HuH-7 (cell line): ENCODE measurements at regions not wholly inside any gene's neighbourhood (a gene's known extent, or its start where the extent isn't known, plus 50 kb on each side); places are given as distances from the start of the nearest gene placed in this dataset.

Experiments used
- DNase-seq: peaks from one replicate; pipeline ENCODE4 v3.0.0; 2011; ENCODE audit warnings: low spot score

DNA sequence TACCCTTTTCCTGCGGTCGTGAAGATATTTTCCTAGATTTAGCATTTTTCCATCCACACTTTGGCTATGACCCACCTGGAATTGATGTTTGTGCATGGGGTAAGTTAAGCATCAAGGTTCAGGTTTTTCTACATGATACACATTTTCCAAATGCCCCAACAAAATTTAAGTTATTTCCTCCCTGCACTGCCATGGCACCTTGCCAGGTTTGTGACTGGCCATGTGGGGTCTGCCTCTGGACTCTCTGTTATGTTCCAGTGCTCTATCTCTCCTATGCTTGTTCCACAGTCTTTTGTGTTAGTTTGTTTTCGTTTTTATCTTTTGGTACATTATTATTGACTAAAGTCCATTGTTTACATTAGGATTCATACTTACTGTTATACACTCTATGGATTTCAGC lies 934.3 kb downstream of the TBC1D22A start:
- no peak for DNase-seq

- no peak for DNase-seq
Observed at GRCh38 chr22:47695176-47695575, 932.7 kb downstream of the TBC1D22A start.

GRCh38 chr22:47694536-47695130 lies 932.2 kb downstream of the TBC1D22A start:
- DNase-seq, result no peak

DNA sequence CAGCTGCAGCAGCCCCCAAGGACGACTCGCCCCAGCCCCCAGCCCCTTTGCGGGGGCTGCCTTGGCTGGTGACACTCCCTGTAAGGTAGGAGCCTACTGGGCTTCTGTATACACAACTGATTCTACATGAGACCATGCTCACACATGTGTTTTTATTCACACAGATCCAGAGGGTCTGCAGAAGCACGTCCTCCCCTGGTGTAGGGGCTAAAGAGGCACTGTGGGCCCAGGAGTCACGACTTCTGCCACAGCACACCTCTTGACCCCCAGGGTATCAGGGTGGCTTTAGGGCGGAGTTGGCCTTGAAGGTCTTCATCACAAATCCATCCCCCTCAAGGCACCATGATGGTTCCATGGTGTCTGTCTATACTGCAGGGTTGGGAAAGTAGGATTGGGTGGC lies 931.2 kb downstream of the TBC1D22A start:
- DNase-seq, result no peak

- no peak for DNase-seq
Observed at GRCh38 chr22:47692811-47693210, 930.4 kb downstream of the TBC1D22A start.

- DNase-seq, result no peak
Observed at GRCh38 chr22:47691152-47691895, 928.9 kb downstream of the TBC1D22A start.

GRCh38 chr22:47690586-47690985 lies 928.1 kb downstream of the TBC1D22A start:
- no peak for DNase-seq

- no peak for DNase-seq
Observed at GRCh38 chr22:47690166-47690565, 927.7 kb downstream of the TBC1D22A start.

DNA sequence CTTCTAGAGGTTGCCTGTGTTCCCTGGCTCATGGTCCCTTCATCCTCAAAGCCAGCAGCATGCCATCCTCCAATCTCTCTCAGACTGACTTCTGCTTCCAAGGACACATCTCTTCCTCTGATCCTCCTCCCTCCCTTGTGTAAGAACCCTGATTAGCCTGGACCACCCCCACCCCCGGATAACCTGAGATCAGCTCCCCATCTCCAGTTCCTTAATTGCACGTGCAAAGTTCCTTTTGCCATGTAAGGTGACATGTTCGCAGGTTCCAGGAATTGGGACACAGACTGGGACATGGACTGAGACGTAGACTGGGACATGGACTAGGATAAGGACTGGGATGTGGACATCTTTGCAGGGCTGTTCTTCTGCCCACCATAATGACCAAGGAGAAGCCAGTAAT lies 925.3 kb downstream of the TBC1D22A start:
- no peak for DNase-seq

GRCh38 chr22:47687346-47687655 lies 924.9 kb downstream of the TBC1D22A start:
- DNase-seq, result no peak

GRCh38 chr22:47686594-47687345 lies 924.3 kb downstream of the TBC1D22A start:
- no peak for DNase-seq

GRCh38 chr22:47681411-47682165 lies 919.1 kb downstream of the TBC1D22A start:
- DNase-seq, result no peak

DNA sequence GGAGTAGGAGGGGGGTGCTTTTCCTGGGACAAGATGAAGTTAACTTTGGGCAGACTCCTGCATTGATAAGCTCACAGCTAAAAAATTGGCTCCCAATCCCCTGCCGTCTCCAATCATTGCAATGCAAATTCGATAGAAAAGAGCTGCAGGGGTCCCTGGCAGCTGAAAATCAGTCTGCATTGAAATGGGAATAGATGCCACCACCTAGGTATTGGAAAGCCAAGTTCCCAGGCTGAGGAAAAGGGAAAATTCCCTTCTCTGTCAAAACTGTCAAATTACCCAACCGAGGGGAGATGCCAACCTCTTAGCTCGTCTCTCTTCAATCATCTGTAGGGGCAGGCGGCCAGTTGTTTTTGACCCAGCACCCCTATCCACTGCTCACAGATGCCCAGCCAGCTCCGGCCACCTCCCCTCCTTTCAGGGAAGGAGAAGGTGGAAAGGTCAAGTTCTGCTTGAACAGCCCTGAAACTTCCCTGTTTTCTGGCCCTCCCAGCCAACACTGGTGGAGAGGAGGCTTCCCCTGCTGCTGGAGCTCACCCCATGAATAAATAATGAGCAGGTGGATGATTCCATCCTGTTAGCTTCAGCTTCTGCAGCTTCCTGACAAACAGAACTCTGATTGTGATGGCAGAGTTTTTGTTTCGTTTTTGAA lies 916.3 kb downstream of the TBC1D22A start:
- DNase-seq, result no peak

- DNase-seq, result no peak
Observed at GRCh38 chr22:47678048-47678447, 915.6 kb downstream of the TBC1D22A start.

DNA sequence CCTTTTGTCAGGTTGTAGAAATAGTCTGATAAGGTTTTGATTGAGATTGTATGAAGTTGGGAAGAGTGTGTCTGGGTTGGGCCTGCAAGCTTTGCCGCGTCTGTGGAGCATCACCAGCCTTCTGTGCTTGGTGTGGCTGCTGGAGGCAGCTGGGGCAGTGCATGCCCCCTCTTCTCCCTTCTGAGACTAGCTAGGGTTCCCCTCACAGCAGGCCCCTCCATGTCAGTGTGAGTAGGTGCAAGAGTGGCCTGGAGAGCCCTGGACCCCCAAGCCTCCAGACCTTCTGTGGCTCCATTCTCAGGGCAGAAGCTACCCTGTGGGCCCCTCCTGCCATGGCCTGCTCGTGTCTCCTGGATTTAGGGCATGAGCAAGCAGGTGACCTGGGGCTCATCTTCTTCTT lies 914.2 kb downstream of the TBC1D22A start:
- DNase-seq, result no peak

DNA sequence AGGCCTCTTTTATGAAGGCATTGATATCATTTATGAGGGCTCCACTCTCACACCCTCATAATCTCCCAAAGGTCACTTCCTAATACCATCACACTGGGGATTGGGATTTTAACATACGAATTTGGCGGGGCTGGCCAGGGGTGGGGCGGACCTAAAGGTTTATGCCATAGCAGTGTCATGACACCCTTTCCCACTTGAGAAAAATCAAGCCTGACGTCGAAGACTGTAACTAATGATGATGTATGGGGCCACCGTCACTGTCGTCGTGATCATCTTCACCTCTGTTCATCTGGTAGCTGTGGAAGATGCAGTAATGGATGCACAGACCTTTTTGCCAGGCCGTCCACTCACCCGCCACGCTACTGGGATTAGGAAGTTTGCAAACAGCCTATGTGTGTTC lies 912.1 kb downstream of the TBC1D22A start:
- no peak for DNase-seq

DNA sequence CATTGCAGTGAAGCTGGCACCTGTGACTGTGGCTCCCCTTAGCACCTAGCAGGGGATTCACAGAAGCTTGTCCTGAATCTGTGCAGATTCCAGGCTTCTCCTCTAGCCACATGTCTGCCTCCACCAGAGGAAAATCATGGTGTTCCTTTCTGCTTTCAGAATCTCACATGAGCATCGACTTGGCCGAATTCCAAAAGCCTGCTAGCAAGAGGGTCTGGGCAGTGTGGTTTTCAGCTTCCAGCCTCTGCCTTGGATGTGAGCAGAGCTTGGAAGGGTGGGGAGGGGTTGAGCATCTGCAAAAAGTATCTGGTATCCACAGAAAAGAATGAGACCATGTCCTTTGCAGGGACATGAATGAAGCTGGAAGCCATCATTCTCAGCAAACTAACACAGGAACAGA lies 911.1 kb downstream of the TBC1D22A start:
- DNase-seq, result no peak

DNA sequence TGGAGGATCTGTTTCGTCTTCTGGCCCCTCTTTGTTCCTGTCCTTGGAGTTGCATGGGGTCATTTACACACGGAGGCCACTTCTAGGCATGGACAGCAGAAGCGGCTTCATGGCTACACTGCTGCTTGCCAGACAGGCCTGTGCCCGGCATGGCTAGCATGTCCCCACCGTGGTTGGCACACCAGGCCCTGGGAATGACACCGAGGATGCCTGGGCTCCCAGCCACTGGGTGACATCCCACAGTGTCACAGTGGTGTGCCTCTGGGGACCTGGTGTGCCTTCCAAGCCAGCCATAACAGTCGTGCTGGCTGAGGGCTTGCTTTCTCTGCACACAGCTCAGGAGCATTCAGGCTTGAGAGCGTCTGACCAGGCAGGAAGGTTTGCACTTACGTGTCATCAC lies 910.1 kb downstream of the TBC1D22A start:
- no peak for DNase-seq

GRCh38 chr22:47665151-47665550 lies 902.7 kb downstream of the TBC1D22A start:
- DNase-seq, result no peak

DNA sequence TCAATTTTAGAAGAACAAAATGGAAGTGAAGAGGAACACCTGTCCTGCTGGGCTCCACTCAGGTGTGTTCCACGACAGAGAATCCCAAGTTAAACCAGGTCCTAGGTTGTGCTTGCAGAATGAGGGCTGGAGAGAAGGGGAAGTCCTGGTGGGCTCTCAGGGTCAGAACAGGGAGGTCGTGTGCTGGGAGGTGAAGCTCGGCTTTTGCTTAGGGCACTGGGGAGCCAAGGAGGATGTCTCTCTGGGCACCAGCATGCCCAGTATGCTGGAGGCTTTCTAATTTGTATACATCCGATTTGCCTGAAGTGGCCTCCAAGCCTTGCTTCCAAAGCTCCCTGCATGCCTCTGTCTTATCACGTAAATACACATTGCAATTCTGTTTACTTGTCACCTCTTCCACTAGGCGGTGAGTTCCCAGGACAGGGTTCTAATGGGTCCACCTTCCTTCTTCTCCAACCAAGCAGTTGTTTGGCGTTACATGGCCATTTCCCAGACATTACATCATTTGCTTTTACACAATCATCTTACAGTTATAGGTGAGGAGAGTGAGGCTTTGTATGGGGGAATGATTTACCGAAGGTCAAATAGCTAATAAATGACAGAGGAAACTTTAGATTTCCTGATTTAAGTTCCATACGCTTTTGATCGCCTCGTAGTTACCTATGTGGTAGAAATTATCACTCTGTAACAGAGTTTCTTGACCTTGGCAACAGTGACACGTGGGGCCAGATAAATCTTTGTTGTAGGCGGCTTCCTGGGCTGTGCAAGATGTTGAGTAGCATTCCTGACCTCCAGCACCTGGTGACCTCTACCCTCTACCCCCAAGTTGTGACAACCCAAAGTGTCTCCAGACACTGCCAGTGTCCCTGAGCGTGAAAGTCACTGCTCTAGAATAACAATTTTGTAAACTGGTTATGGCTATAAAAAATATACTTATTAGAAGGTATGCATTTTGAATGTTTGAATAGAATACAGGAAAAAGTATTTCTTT lies 901.5 kb downstream of the TBC1D22A start:
- DNase-seq, result peak; percentile 8
